ENCODE measurements at regions not wholly inside any gene's neighbourhood (a gene's known extent, or its start where the extent isn't known, plus 50 kb on each side); places are given as distances from the start of the nearest gene placed in this dataset.
"Not testable (repeated sequence)": the region's sequence is repeated elsewhere in the genome, so short reads cannot be mapped to it uniquely, and the experiment has no call there.

DNA sequence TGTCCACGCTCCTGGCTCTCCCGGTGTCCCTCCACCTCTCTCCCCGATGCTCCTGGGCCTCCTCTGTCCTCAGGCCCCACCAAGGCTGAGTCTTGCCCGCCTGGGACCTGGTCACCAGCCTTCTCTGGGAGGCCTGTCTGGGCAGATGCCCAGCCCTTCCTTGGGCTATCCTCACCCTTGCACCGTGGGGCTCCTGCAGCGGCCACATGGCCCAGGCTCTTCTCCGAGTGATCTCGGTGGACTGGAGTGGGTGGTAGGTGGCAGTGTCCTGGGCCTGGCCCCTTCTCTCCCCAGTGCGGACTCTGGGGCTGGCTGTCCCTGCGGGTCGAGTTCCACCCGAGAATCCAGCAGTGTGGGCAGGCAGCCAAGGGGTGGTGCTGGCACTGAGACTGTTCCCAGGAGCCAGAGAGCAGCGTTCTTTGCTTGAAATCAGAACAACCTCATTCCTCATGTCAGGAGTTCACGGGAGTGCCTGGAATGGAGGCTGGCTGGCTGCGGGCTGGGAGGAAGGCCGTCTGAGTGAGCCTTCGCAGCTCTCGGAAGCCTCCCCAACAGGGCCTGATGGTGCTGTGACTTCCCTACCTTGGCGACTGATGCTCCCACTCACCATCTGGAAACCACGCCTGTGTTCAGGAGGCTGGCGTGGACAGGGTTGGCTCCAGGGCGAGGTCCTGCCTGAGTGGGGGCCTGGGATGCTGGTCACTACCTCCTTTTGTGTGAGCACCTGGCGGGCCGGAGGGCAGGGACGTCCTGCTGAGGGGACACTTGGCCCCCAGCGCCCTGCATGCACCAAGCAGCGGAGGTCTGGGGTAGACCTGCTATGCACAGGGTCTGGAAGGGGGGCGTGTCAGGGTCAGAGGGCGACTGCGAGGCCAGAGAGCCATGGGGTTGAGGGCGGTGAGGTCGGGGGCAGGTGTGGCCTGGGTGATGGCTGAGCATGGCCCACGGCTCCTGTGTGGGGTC lies 113.9 kb downstream of the TMEM121 start:
- TF ChIP-seq POLR2A (IDR thresholded peaks at IDR 0.05) = not testable (repeated sequence)
- TF ChIP-seq, protein P1, sequence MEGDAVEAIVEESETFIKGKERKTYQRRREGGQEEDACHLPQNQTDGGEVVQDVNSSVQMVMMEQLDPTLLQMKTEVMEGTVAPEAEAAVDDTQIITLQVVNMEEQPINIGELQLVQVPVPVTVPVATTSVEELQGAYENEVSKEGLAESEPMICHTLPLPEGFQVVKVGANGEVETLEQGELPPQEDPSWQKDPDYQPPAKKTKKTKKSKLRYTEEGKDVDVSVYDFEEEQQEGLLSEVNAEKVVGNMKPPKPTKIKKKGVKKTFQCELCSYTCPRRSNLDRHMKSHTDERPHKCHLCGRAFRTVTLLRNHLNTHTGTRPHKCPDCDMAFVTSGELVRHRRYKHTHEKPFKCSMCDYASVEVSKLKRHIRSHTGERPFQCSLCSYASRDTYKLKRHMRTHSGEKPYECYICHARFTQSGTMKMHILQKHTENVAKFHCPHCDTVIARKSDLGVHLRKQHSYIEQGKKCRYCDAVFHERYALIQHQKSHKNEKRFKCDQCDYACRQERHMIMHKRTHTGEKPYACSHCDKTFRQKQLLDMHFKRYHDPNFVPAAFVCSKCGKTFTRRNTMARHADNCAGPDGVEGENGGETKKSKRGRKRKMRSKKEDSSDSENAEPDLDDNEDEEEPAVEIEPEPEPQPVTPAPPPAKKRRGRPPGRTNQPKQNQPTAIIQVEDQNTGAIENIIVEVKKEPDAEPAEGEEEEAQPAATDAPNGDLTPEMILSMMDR (IDR thresholded peaks at IDR 0.05) = not testable (repeated sequence)
